ENCODE measurements at regions not wholly inside any gene's neighbourhood (a gene's known extent, or its start where the extent isn't known, plus 50 kb on each side); places are given as distances from the start of the nearest gene placed in this dataset.

DNA sequence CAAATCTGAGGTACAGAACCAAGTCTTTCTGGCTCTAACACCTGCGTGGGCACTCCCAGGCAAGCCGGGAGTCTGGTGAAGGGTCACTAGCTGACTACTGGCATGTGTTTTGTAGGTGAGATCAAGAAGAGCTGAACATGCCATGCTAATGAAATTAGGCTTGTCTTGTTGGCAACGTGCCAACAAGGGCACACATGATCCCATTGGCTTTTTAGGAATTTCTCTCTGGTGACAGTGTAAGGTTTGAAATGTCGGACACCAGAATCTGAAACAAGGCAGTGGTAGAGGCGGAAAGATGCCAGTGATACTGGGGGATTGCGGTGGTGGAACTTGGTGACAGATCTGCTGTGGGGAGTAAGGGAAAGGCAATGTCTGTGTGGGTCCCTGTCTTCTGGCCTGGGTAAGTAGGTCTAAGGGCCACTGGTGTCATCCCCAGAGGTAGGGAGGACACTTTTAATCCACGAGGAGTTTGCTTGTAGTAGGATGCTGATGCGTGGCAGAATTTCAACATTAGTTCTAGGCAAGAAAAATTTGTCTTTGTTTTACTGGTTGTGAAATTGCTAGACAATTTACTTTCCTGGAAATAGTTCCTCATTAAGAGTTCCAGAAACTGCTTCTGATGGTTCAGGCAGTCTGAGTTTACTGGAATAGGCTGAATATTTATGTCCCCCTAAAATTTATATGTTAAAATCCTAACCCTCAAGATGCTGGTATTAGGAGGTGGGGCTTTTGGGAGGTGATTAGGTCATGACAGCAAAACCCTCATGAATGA, 52.6 kb upstream of the ACMSD start:
- peaks cover 0 to 6% of the 10 kb centered on the region in 2 donors for H3K27me3 Mint-ChIP-seq
- H3K4me3 Mint-ChIP-seq = no peak overlapping the region
- no peak for DNase-seq
- no peak for ATAC-seq (replicated peaks)
- no peaks in the 10 kb centered on the region for H3K36me3 Mint-ChIP-seq
- no peak overlapping the region for H3K27ac Mint-ChIP-seq
- peaks cover 7 to 8% of the 10 kb centered on the region in 2 donors for H3K4me1 Mint-ChIP-seq
- peaks cover 0 to 5% of the 10 kb centered on the region in 2 donors for H3K9me3 Mint-ChIP-seq

- no peak overlapping the region for H3K27ac Mint-ChIP-seq
- H3K27me3 Mint-ChIP-seq = peaks cover 3 to 6% of the 10 kb centered on the region in 2 donors
- H3K36me3 Mint-ChIP-seq = no peaks in the 10 kb centered on the region
- no peak for DNase-seq
- peaks cover 0 to 4% of the 10 kb centered on the region in 2 donors for H3K4me1 Mint-ChIP-seq
- H3K9me3 Mint-ChIP-seq = peaks cover 0 to 5% of the 10 kb centered on the region in 2 donors
- H3K4me3 Mint-ChIP-seq = no peak overlapping the region
- no peak for ATAC-seq (replicated peaks)
Measured at GRCh38 chr2:134788417-134788816, 50.0 kb upstream of the ACMSD start.
